IMR-90 (cell line): ENCODE measurements at regions not wholly inside any gene's neighbourhood (a gene's known extent, or its start where the extent isn't known, plus 50 kb on each side); places are given as distances from the start of the nearest gene placed in this dataset.

Experiments
- ATAC-seq: fragments of 200-7000 bp; cut with Tn5 transposase; 2 replicates; pipeline ENCODE4 v1.9.1; 2020; ENCODE audit warnings: low read depth, mild to moderate bottlenecking, moderate library complexity
- BruUV-seq: library from RNA; stranded (reverse); fragments of 400-500 nt; replicated peaks from 2 replicates; lab custom pipeline; 2021; lab: Mats Ljungman, UMichigan
- CTCF ChIA-PET: fragments of 300-600 bp; formaldehyde crosslinking; extraction: SDS; loops from one replicate; lab custom pipeline; 2021; ENCODE audit warnings: antibody characterized with exemption; lab: Yijun Ruan, JAX
- POLR2A ChIA-PET: fragments of 300-600 bp; sonication (Branson Sonifier 250); formaldehyde crosslinking; loops from one replicate; lab custom pipeline; 2022; ENCODE audit warnings: antibody characterized with exemption; ENCODE audit not compliant: unreplicated experiment; lab: Charles Lee
- DNase-seq: peaks from one replicate; pipeline ENCODE4 v3.0.0; 2013
- H2AFZ ChIP-seq: replicated peaks from 2 replicates; pipeline ENCODE3; 2013; ENCODE audit warnings: low read length, mild to moderate bottlenecking; ENCODE audit not compliant: poor library complexity
- H2AK5ac ChIP-seq: 2 replicates; pipeline ENCODE4 v1.6.1; 2013; ENCODE audit warnings: low read depth, low read length, inconsistent platforms
- H2AK9ac ChIP-seq: replicated peaks from 2 replicates; pipeline ENCODE3; 2013; ENCODE audit warnings: mild to moderate bottlenecking, low read depth, low read length, moderate library complexity; ENCODE audit not compliant: poor library complexity
- H2BK120ac ChIP-seq: 2 replicates; pipeline ENCODE4 v1.6.1; 2013; ENCODE audit warnings: low read depth, low read length, inconsistent platforms
- H2BK15ac ChIP-seq: 3 replicates; pipeline ENCODE4 v1.6.1; 2013; ENCODE audit warnings: low read depth, low read length, inconsistent platforms
- H2BK20ac ChIP-seq: 2 replicates; pipeline ENCODE4 v1.6.1; 2013; ENCODE audit warnings: low read depth, mild to moderate bottlenecking, inconsistent platforms, low read length, moderate library complexity
- H2BK5ac ChIP-seq: 2 replicates; pipeline ENCODE4 v1.6.1; 2013; ENCODE audit warnings: mild to moderate bottlenecking, low read depth, low read length, inconsistent platforms; ENCODE audit not compliant: poor library complexity, severe bottlenecking
- H3K14ac ChIP-seq: replicated peaks from 2 replicates; pipeline ENCODE4 v1.6.1; 2013; ENCODE audit warnings: low read depth, low read length, inconsistent platforms
- H3K18ac ChIP-seq: 2 replicates; pipeline ENCODE4 v1.6.1; 2013; ENCODE audit warnings: low read depth, low read length, control low read depth
- H3K23ac ChIP-seq: 2 replicates; pipeline ENCODE4 v1.6.1; 2013; ENCODE audit warnings: low read depth, low read length, inconsistent platforms
- H3K27ac ChIP-seq: 2 replicates; pipeline ENCODE4 v1.5.1; 2013; ENCODE audit warnings: mild to moderate bottlenecking, control low read depth, low read length; ENCODE audit not compliant: insufficient read depth
- H3K27me3 ChIP-seq: 2 replicates; pipeline ENCODE4 v1.6.1; 2013; ENCODE audit warnings: low read length; ENCODE audit not compliant: control insufficient read depth, insufficient read depth
- H3K36me3 ChIP-seq: 2 replicates; pipeline ENCODE4 v1.6.1; 2013; ENCODE audit warnings: low read length, mixed read lengths; ENCODE audit not compliant: control insufficient read depth, insufficient read depth
- H3K4ac ChIP-seq: 2 replicates; pipeline ENCODE4 v1.6.1; 2013; ENCODE audit warnings: low read depth, low read length, inconsistent platforms
- H3K4me1 ChIP-seq: 2 replicates; pipeline ENCODE4 v1.6.1; 2013; ENCODE audit warnings: low read length, mixed read lengths; ENCODE audit not compliant: control insufficient read depth, insufficient read depth
- H3K4me2 ChIP-seq: 2 replicates; pipeline ENCODE4 v1.6.1; 2013; ENCODE audit warnings: low read depth, mild to moderate bottlenecking, control low read depth, low read length, moderate library complexity
- H3K4me3 ChIP-seq: 2 replicates; pipeline ENCODE4 v1.5.1; 2013; ENCODE audit warnings: low read depth, mild to moderate bottlenecking, control low read depth, low read length, moderate library complexity; ENCODE audit not compliant: insufficient read depth
- H3K56ac ChIP-seq: 2 replicates; pipeline ENCODE4 v1.6.1; 2013; ENCODE audit warnings: low read length, inconsistent platforms; ENCODE audit not compliant: insufficient read depth; ENCODE audit errors: extremely low read depth
- H3K79me1 ChIP-seq, 2 experiments: 2 replicates each; pipeline ENCODE4 v1.6.1; 2013; ENCODE audit warnings: low read length in 2 of 2, inconsistent platforms in 1 of 2, low read depth in 1 of 2
- H3K9ac ChIP-seq: 2 replicates; pipeline ENCODE4 v1.6.1; 2013; ENCODE audit warnings: low read depth, low read length, control low read depth
- H3K9me1 ChIP-seq: 2 replicates; pipeline ENCODE4 v1.6.1; 2013; ENCODE audit warnings: low read length, inconsistent platforms; ENCODE audit not compliant: insufficient read depth
- H3K9me3 ChIP-seq: 2 replicates; pipeline ENCODE4 v1.6.1; 2013; ENCODE audit warnings: low read length; ENCODE audit not compliant: control insufficient read depth, insufficient read depth
- H4K20me1 ChIP-seq: 2 replicates; pipeline ENCODE4 v1.6.1; 2013; ENCODE audit warnings: low read length, inconsistent platforms; ENCODE audit not compliant: insufficient read depth
- H4K5ac ChIP-seq: 2 replicates; pipeline ENCODE4 v1.6.1; 2013; ENCODE audit warnings: mild to moderate bottlenecking, low read depth, low read length, control low read depth
- H4K8ac ChIP-seq, 2 experiments: 2 replicates each; pipeline ENCODE4 v1.6.1; 2013; ENCODE audit warnings: low read depth in 2 of 2, low read length in 2 of 2, control low read depth in 1 of 2, inconsistent platforms in 1 of 2
- H4K91ac ChIP-seq: 2 replicates; pipeline ENCODE4 v1.6.1; 2013; ENCODE audit warnings: low read depth, low read length, inconsistent platforms; ENCODE audit not compliant: insufficient read depth
- CEBPB ChIP-seq: IDR thresholded peaks from 2 replicates; pipeline ENCODE4 v1.6.1; 2012; ENCODE audit warnings: low read depth, low read length, improper control_type of control experiment
- CHD1 ChIP-seq: IDR thresholded peaks from 2 replicates; pipeline ENCODE4 v1.6.1; 2012; ENCODE audit warnings: low read depth, low read length, improper control_type of control experiment
- CTCF ChIP-seq: conservative IDR thresholded peaks from 2 replicates; pipeline ENCODE4 v1.5.1; 2012; ENCODE audit warnings: mild to moderate bottlenecking, low read depth, low read length, improper control_type of control experiment
- FOS ChIP-seq: fragments of 150-350 bp; IDR thresholded peaks from 2 replicates; pipeline ENCODE4 v1.6.1; 2016; ENCODE audit warnings: low read depth, low read length
- MAFK ChIP-seq: IDR thresholded peaks from 2 replicates; pipeline ENCODE4 v1.6.1; 2012; ENCODE audit warnings: low read depth, low read length, improper control_type of control experiment
- MAZ ChIP-seq: IDR thresholded peaks from 2 replicates; pipeline ENCODE4 v1.6.1; 2012; ENCODE audit warnings: low read depth, mild to moderate bottlenecking, low read length, improper control_type of control experiment, moderate library complexity, borderline replicate concordance
- RAD21 ChIP-seq: IDR thresholded peaks from 2 replicates; pipeline ENCODE4 v1.6.1; 2012; ENCODE audit warnings: low read length, improper control_type of control experiment
- RCOR1 ChIP-seq: IDR thresholded peaks from 2 replicates; pipeline ENCODE4 v1.6.1; 2012; ENCODE audit warnings: mild to moderate bottlenecking, low read length, improper control_type of control experiment; ENCODE audit not compliant: insufficient replicate concordance
- USF2 ChIP-seq: fragments of 150-350 bp; IDR thresholded peaks from 2 replicates; pipeline ENCODE4 v1.6.1; 2017; ENCODE audit warnings: mild to moderate bottlenecking, antibody characterized with exemption, low read length, low read depth
- WGBS, 2 experiments: methylation state at CpG; one replicate each; pipeline versions ENCODE4 v1.1.5 to v1.1.7; 2013; ENCODE audit warnings: missing lambda C conversion rate in 2 of 2; ENCODE audit not compliant: insufficient read length in 1 of 2; ENCODE audit errors: extremely low coverage in 2 of 2; 5-methylcytosine and 5-hydroxymethylcytosine counted together
- dilution Hi-C: fragments of 300-500 bp; cut with HindIII; formaldehyde crosslinking; loops from one replicate; pipeline ENCODE4 v1.14.3; 2018; ENCODE audit warnings: low sequenced_read_pairs; ENCODE audit not compliant: unreplicated experiment
- in situ Hi-C: fragments of 300-500 bp; cut with MboI; formaldehyde crosslinking; loops from 3 replicates; pipeline ENCODE4 v1.14.3; 2019; ENCODE audit warnings: low sequenced_read_pairs, inconsistent platforms, mixed read lengths
- intact Hi-C: fragments of 100-400 bp; cut with micrococcal nuclease; formaldehyde crosslinking; loops from 2 replicates; pipeline ENCODE4 v1.10.0; 2022

- H3K4ac ChIP-seq = no peak overlapping the region
- no peak overlapping the region for H4K91ac ChIP-seq
- TF ChIP-seq USF2 (no peak), RAD21 (no peak), MAFK (no peak), RCOR1 (no peak), CTCF (no peak), CHD1 (no peak), MAZ (no peak), FOS (no peak), CEBPB (no peak)
- dilution Hi-C loops (no loop called here), intact Hi-C loops (no loop called here), in situ Hi-C loops (no loop called here)
- no peak overlapping the region for H3K18ac ChIP-seq
- H3K4me2 ChIP-seq = no peak overlapping the region
- DNase-seq (no peak), ATAC-seq (no peak)
- BruUV-seq = no TSS peak
- H2AFZ ChIP-seq = no peak overlapping the region
- no peak overlapping the region for H2BK120ac ChIP-seq
- H4K8ac ChIP-seq = no peak overlapping the region
- no peak overlapping the region for H3K23ac ChIP-seq
- POLR2A ChIA-PET = no interaction called here
- H2BK20ac ChIP-seq = no peak overlapping the region
- no peak overlapping the region for H3K27ac ChIP-seq
- no peaks in the 10 kb centered on the region for H4K20me1 ChIP-seq
- no peak overlapping the region for H3K4me3 ChIP-seq
- no peaks in the 10 kb centered on the region for H3K27me3 ChIP-seq
- H3K56ac ChIP-seq = no peak overlapping the region
- no peaks in the 10 kb centered on the region for H3K9me3 ChIP-seq
- WGBS, 2 experiments = no CpG with 5 or more reads among the region's 1 CpG
- no peak overlapping the region for H3K9ac ChIP-seq
- no peaks in the 10 kb centered on the region for H3K4me1 ChIP-seq
- H3K9me1 ChIP-seq = no peaks in the 10 kb centered on the region
- H2BK15ac ChIP-seq = no peak overlapping the region
- no peaks in the 10 kb centered on the region for H3K36me3 ChIP-seq
- no peaks in the 10 kb centered on the region for H3K79me1 ChIP-seq
- H2AK9ac ChIP-seq = no peak overlapping the region
- no peak overlapping the region for H4K5ac ChIP-seq
- no peak overlapping the region for H2BK5ac ChIP-seq
- H3K14ac ChIP-seq = no peak overlapping the region
- H2AK5ac ChIP-seq = no peak overlapping the region
- CTCF ChIA-PET = no interaction called here
Measured at GRCh38 chr9:25857147-25857546, 178.9 kb upstream of the TUSC1 start.
